ENCODE measurements at regions not wholly inside any gene's neighbourhood (a gene's known extent, or its start where the extent isn't known, plus 50 kb on each side); places are given as distances from the start of the nearest gene placed in this dataset.

- no peak for ATAC-seq
- TF ChIP-seq ISL1 (CRISPR knock-in tag; IDR thresholded peaks at IDR 0.05) (no peak), GLIS3 (CRISPR knock-in tag; IDR thresholded peaks at IDR 0.05) (no peak), CSRNP3 (CRISPR knock-in tag; IDR thresholded peaks at IDR 0.05) (no peak), TCF4 (CRISPR knock-in tag; IDR thresholded peaks at IDR 0.05; ENCODE audit: borderline replicate concordance) (no peak), SNAI2 (CRISPR knock-in tag; IDR thresholded peaks at IDR 0.05) (no peak), CSDC2 (CRISPR knock-in tag; IDR thresholded peaks at IDR 0.05) (no peak), PPARA (CRISPR knock-in tag; IDR thresholded peaks at IDR 0.05; ENCODE audit: borderline replicate concordance) (no peak), ZC3H10 (CRISPR knock-in tag; IDR thresholded peaks at IDR 0.05) (no peak), ZFP30 (CRISPR knock-in tag; IDR thresholded peaks at IDR 0.05) (no peak), ARNTL (CRISPR knock-in tag; IDR thresholded peaks at IDR 0.05; ENCODE audit: borderline replicate concordance, low read depth) (no peak), ZFP3 (CRISPR knock-in tag; IDR thresholded peaks at IDR 0.05) (no peak), ZNF70 (CRISPR knock-in tag; IDR thresholded peaks at IDR 0.05) (no peak)
Observed at GRCh38 chr3:117219296-117219695, 509.7 kb downstream of the TUSC7 start.

DNA sequence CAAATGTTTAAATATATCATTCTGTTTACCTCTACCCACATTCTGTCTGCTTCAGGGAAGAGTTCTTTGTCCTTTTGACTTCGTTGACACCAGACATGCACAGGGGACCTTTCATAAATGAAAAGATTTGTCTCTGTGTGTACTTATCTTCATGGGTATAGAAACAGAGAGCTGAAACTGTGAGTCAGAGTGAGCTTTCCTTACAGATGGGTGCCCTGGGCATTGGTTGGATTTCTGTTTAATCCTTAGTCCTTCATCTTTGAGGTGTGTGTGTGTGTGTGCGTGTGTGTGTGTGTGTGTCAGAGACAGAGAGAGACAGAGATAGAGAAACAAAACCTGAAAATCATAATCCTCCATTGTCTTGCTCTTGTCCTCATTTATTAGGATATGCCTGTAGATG lies 517.4 kb downstream of the TUSC7 start:
- ATAC-seq = no peak

DNA sequence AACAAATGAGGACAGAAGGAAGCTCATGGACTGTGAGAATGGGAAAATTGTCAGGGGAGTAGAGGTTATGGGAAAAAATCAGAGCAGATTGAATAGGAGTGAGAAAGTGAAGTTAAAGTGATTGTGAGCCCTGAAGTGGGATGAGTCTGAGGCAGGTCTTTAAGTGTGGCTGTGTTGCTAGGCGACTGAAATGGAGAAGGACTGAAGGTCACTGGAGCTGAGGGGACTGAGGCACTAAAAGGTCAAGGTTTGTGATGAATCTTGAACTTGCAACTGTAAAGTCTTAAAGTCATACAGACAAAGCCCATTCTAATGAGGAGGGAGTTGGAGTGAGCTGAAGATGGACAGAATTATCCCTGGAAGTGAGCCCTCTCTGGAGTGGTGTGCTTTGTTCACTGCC lies 518.9 kb downstream of the TUSC7 start:
- no peak for ATAC-seq
- no peak for TF ChIP-seq RARB (CRISPR knock-in tag; IDR thresholded peaks at IDR 0.05)
- TF ChIP-seq PPARA (CRISPR knock-in tag; IDR thresholded peaks at IDR 0.05; ENCODE audit: borderline replicate concordance) = no peak
- TF ChIP-seq GLIS3 (CRISPR knock-in tag; IDR thresholded peaks at IDR 0.05) = no peak
- no peak for TF ChIP-seq ZNF70 (CRISPR knock-in tag; IDR thresholded peaks at IDR 0.05)
- no peak for TF ChIP-seq POU6F1 (CRISPR knock-in tag; IDR thresholded peaks at IDR 0.05; ENCODE audit: borderline replicate concordance, low read depth)
- no peak for TF ChIP-seq TOX (CRISPR knock-in tag; IDR thresholded peaks at IDR 0.05; ENCODE audit: borderline replicate concordance)
- TF ChIP-seq CSRNP3 (CRISPR knock-in tag; IDR thresholded peaks at IDR 0.05) = no peak
- TF ChIP-seq CREB5 (CRISPR knock-in tag; IDR thresholded peaks at IDR 0.05; ENCODE audit: low read depth) = no peak
- TF ChIP-seq PATZ1 (CRISPR knock-in tag; IDR thresholded peaks at IDR 0.05; ENCODE audit: borderline replicate concordance) = no peak
- TF ChIP-seq SNAI2 (CRISPR knock-in tag; IDR thresholded peaks at IDR 0.05) = no peak
- no peak for TF ChIP-seq ZNF565 (CRISPR knock-in tag; conservative IDR thresholded peaks at IDR 0.05; ENCODE audit: low read depth)

More for the DNA sequence above, 517.4 kb downstream of the TUSC7 start:
- TF ChIP-seq ZNF565 (CRISPR knock-in tag; conservative IDR thresholded peaks at IDR 0.05; ENCODE audit: low read depth) (no peak), ZNF70 (CRISPR knock-in tag; IDR thresholded peaks at IDR 0.05) (no peak), ZFP30 (CRISPR knock-in tag; IDR thresholded peaks at IDR 0.05) (no peak), ESRRG (CRISPR knock-in tag; IDR thresholded peaks at IDR 0.05) (no peak), PATZ1 (CRISPR knock-in tag; IDR thresholded peaks at IDR 0.05; ENCODE audit: borderline replicate concordance) (no peak), ZNF8 (CRISPR knock-in tag; IDR thresholded peaks at IDR 0.05) (no peak), ZC3H10 (CRISPR knock-in tag; IDR thresholded peaks at IDR 0.05) (no peak), ISL1 (CRISPR knock-in tag; IDR thresholded peaks at IDR 0.05) (no peak), BACH2 (CRISPR knock-in tag; IDR thresholded peaks at IDR 0.05; ENCODE audit: borderline replicate concordance) (no peak), ZFP3 (CRISPR knock-in tag; IDR thresholded peaks at IDR 0.05) (no peak), RARB (CRISPR knock-in tag; IDR thresholded peaks at IDR 0.05) (no peak), ARNTL (CRISPR knock-in tag; IDR thresholded peaks at IDR 0.05; ENCODE audit: borderline replicate concordance, low read depth) (no peak), OSR1 (CRISPR knock-in tag; IDR thresholded peaks at IDR 0.05) (no peak), PPARA (CRISPR knock-in tag; IDR thresholded peaks at IDR 0.05; ENCODE audit: borderline replicate concordance) (no peak), SNAI2 (CRISPR knock-in tag; IDR thresholded peaks at IDR 0.05) (no peak)
- TF ChIP-seq, protein P1, sequence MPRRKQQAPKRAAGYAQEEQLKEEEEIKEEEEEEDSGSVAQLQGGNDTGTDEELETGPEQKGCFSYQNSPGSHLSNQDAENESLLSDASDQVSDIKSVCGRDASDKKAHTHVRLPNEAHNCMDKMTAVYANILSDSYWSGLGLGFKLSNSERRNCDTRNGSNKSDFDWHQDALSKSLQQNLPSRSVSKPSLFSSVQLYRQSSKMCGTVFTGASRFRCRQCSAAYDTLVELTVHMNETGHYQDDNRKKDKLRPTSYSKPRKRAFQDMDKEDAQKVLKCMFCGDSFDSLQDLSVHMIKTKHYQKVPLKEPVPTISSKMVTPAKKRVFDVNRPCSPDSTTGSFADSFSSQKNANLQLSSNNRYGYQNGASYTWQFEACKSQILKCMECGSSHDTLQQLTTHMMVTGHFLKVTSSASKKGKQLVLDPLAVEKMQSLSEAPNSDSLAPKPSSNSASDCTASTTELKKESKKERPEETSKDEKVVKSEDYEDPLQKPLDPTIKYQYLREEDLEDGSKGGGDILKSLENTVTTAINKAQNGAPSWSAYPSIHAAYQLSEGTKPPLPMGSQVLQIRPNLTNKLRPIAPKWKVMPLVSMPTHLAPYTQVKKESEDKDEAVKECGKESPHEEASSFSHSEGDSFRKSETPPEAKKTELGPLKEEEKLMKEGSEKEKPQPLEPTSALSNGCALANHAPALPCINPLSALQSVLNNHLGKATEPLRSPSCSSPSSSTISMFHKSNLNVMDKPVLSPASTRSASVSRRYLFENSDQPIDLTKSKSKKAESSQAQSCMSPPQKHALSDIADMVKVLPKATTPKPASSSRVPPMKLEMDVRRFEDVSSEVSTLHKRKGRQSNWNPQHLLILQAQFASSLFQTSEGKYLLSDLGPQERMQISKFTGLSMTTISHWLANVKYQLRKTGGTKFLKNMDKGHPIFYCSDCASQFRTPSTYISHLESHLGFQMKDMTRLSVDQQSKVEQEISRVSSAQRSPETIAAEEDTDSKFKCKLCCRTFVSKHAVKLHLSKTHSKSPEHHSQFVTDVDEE (CRISPR knock-in tag; IDR thresholded peaks at IDR 0.05) = no peak

Measured in SK-N-SH treated with all-trans-retinoic acid at 6 μM for 48 hours (cell line).